ENCODE measurements at regions not wholly inside any gene's neighbourhood (a gene's known extent, or its start where the extent isn't known, plus 50 kb on each side); places are given as distances from the start of the nearest gene placed in this dataset.

DNA sequence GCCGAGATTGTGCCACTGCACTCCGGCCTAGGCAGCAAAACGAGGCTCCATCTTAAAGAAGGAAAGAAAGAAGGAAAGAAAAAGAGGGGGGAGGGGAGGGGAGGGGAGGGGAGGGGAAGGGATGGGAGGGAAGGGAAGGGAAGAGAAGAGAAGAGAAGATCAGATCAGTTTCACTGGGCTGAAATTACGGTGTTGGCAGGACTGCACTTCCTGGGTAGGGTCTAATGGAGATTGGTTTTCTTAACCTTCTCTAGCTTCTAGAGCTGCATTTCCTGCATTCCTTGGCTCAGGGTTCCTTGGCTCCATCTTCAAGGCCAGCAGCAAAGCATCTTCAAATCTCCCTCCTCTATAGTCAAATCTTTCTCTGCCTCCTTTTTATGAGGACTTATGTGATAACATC lies 349.1 kb upstream of the CRIM1 start:
- H3K79me2 ChIP-seq (ENCODE audit: insufficient read depth, low read depth, low read length), result no peaks in the 10 kb centered on the region
- no peak overlapping the region for H3K4me2 ChIP-seq (ENCODE audit: low read length)
- no peak for TF ChIP-seq EZH2phosphoT487 (IDR thresholded peaks at IDR 0.05; ENCODE audit: borderline replicate concordance, low read depth, low read length)
- TF ChIP-seq, protein P1, sequence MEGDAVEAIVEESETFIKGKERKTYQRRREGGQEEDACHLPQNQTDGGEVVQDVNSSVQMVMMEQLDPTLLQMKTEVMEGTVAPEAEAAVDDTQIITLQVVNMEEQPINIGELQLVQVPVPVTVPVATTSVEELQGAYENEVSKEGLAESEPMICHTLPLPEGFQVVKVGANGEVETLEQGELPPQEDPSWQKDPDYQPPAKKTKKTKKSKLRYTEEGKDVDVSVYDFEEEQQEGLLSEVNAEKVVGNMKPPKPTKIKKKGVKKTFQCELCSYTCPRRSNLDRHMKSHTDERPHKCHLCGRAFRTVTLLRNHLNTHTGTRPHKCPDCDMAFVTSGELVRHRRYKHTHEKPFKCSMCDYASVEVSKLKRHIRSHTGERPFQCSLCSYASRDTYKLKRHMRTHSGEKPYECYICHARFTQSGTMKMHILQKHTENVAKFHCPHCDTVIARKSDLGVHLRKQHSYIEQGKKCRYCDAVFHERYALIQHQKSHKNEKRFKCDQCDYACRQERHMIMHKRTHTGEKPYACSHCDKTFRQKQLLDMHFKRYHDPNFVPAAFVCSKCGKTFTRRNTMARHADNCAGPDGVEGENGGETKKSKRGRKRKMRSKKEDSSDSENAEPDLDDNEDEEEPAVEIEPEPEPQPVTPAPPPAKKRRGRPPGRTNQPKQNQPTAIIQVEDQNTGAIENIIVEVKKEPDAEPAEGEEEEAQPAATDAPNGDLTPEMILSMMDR (conservative IDR thresholded peaks at IDR 0.05; ENCODE audit: low read length), result no peak
- H3K4me1 ChIP-seq (ENCODE audit: insufficient read depth, low read length, poor library complexity, severe bottlenecking), result no peaks in the 10 kb centered on the region
- no peaks in the 10 kb centered on the region for H4K20me1 ChIP-seq (ENCODE audit: insufficient read depth, low read length)
- BruUV-seq (replicated peaks), result no TSS peak
- CTCF ChIA-PET (ENCODE audit: unreplicated experiment), result no interaction called here
- no peaks in the 10 kb centered on the region for H3K36me3 ChIP-seq (ENCODE audit: insufficient read depth, low read length)
- no peak overlapping the region for H3K27ac ChIP-seq (ENCODE audit: low read depth, low read length, poor library complexity, severe bottlenecking)
- POLR2A ChIA-PET, result no interaction called here
- no peaks in the 10 kb centered on the region for H3K9me3 ChIP-seq (ENCODE audit: low read length)
- H3K9me2 ChIP-seq (ENCODE audit: insufficient read depth, low read length), result no peaks in the 10 kb centered on the region
- DNase-seq (ENCODE audit: low spot score), result no peak
- no peak overlapping the region for H3K4me3 ChIP-seq (ENCODE audit: low read depth, low read length, poor library complexity, severe bottlenecking)
- no peak overlapping the region for H2AFZ ChIP-seq (ENCODE audit: low read length)
- intact Hi-C loops (cut with micrococcal nuclease; ENCODE audit: unreplicated experiment), result no loop called here

DNA sequence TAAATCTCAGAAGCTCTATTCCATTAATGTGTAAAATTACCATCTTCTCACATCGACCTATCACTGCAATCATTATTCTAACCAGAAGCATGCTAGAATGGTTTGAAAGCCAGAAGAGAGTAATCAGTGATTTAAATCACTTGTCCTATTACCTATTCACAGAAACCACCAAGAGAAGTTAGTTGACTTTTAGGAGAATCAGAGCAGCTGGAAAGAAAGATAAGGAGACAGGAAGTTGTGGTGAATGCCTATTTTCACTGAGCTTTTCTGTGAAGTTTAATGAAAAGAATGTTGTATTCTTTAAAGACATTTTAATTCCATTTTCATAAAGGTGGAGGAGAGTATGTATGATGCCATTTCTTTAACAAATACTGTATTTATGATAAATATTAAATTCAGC lies 352.6 kb upstream of the CRIM1 start:
- DNase-seq (ENCODE audit: low spot score), result no peak
- Histone ChIP-seq H3K9me3 (ENCODE audit: low read length) (no peaks in the 10 kb centered on the region), H2AFZ (ENCODE audit: low read length) (no peak overlapping the region), H3K27ac (ENCODE audit: low read depth, low read length, poor library complexity, severe bottlenecking) (no peak overlapping the region), H3K36me3 (ENCODE audit: insufficient read depth, low read length) (no peaks in the 10 kb centered on the region), H3K4me3 (ENCODE audit: low read depth, low read length, poor library complexity, severe bottlenecking) (no peak overlapping the region), H3K4me2 (ENCODE audit: low read length) (no peak overlapping the region), H4K20me1 (ENCODE audit: insufficient read depth, low read length) (no peaks in the 10 kb centered on the region), H3K79me2 (ENCODE audit: insufficient read depth, low read depth, low read length) (no peaks in the 10 kb centered on the region), H3K9me2 (ENCODE audit: insufficient read depth, low read length) (no peaks in the 10 kb centered on the region), H3K4me1 (ENCODE audit: insufficient read depth, low read length, poor library complexity, severe bottlenecking) (no peaks in the 10 kb centered on the region)
- CTCF ChIA-PET (ENCODE audit: unreplicated experiment), result no interaction called here
- no peak for TF ChIP-seq EZH2phosphoT487 (IDR thresholded peaks at IDR 0.05; ENCODE audit: borderline replicate concordance, low read depth, low read length)
- TF ChIP-seq, protein P1 (conservative IDR thresholded peaks at IDR 0.05; ENCODE audit: low read length), result no peak
- POLR2A ChIA-PET, result interaction anchor here (0.6 to 0.9 kb wide), 3 partner anchors 10 to 21 kb away, joined by 3 to 4 read pairs (median 4); no protein-coding TSS in a partner anchor
- intact Hi-C loops (cut with micrococcal nuclease; ENCODE audit: unreplicated experiment), result no loop called here
- no TSS peak for BruUV-seq (replicated peaks)

DNA sequence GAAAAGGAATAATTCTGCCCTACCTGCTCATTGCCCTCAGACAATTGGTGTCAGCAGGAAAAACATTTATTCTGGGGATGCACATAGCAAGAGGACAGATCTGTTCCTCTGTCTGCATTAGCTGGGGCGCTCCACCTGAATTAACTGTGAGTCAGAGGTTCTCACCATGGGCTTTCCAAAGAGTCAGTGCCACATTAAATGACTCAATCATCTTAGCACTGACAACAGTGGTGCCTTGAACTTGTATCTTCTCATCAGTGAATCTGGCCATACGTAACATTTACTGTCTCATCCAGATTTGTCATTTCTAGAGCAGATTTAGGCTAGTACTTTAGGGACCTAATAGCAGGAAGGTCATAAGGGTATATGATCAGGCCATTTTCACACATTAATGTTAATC lies 358.1 kb upstream of the CRIM1 start:
- no peak for TF ChIP-seq EZH2phosphoT487 (IDR thresholded peaks at IDR 0.05; ENCODE audit: borderline replicate concordance, low read depth, low read length)
- TF ChIP-seq, protein P1 (conservative IDR thresholded peaks at IDR 0.05; ENCODE audit: low read length), result no peak
- BruUV-seq (replicated peaks), result no TSS peak
- Histone ChIP-seq H3K9me2 (ENCODE audit: insufficient read depth, low read length) (no peaks in the 10 kb centered on the region), H3K9me3 (ENCODE audit: low read length) (no peaks in the 10 kb centered on the region), H3K4me3 (ENCODE audit: low read depth, low read length, poor library complexity, severe bottlenecking) (no peak overlapping the region), H4K20me1 (ENCODE audit: insufficient read depth, low read length) (no peaks in the 10 kb centered on the region), H3K27ac (ENCODE audit: low read depth, low read length, poor library complexity, severe bottlenecking) (no peak overlapping the region), H2AFZ (ENCODE audit: low read length) (no peak overlapping the region), H3K4me2 (ENCODE audit: low read length) (no peak overlapping the region), H3K36me3 (ENCODE audit: insufficient read depth, low read length) (no peaks in the 10 kb centered on the region), H3K4me1 (ENCODE audit: insufficient read depth, low read length, poor library complexity, severe bottlenecking) (no peaks in the 10 kb centered on the region), H3K79me2 (ENCODE audit: insufficient read depth, low read depth, low read length) (no peaks in the 10 kb centered on the region; the same call in 1 of the 2 replicates)
- ChIA-PET CTCF (ENCODE audit: unreplicated experiment) (no interaction called here), POLR2A (no interaction called here)
- no peak for DNase-seq (ENCODE audit: low spot score)
- intact Hi-C loops (cut with micrococcal nuclease; ENCODE audit: unreplicated experiment), result no loop called here

Data from OCI-LY7 (cell line).